ENCODE measurements at regions not wholly inside any gene's neighbourhood (a gene's known extent, or its start where the extent isn't known, plus 50 kb on each side); places are given as distances from the start of the nearest gene placed in this dataset.
A peak's percentile ranks its signal among the peaks of the same experiment; 100 is the strongest.

DNA sequence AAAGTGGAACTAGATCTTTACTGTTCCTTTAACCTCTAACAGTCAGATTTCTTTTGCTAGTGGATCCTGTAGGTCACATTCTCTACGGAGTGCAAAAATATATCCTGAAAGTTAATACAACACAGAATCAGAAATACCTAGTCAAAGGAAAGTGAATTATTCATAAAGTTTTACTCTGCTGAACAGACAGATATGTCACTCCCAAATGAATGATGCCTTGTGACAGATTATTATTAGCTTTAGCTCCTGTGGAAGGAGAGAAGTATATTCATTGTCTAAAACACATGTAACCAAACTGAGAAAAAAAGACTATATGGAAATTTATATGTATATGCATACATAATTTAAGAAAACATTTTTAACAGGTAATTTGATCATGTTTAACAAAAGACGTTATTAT is 1497.2 kb upstream of the RAG2 start:
- no peak for TF ChIP-seq GATA1 (IDR thresholded peaks at IDR 0.05; ENCODE audit: low read depth, low read length)
- DNase-seq: no peak

GRCh38 chr11:38089726-38090125 is 1491.7 kb upstream of the RAG2 start:
- no peak for DNase-seq
- TF ChIP-seq GATA1 (IDR thresholded peaks at IDR 0.05; ENCODE audit: low read depth, low read length) (no peak), POLR2A (IDR thresholded peaks at IDR 0.05; ENCODE audit: low read length) (no peak)

- TF ChIP-seq GATA1 (IDR thresholded peaks at IDR 0.05; ENCODE audit: low read depth, low read length): no peak
- DNase-seq: peak; percentile 17 to 70
Measured at GRCh38 chr11:38060920-38061319, 1462.9 kb upstream of the RAG2 start.

- no peak for DNase-seq
- TF ChIP-seq POLR2A (IDR thresholded peaks at IDR 0.05; ENCODE audit: low read length) (no peak), GATA1 (IDR thresholded peaks at IDR 0.05; ENCODE audit: low read depth, low read length) (no peak)
Measured at GRCh38 chr11:38060136-38060535, 1462.1 kb upstream of the RAG2 start.

GRCh38 chr11:38046571-38047135 is 1448.6 kb upstream of the RAG2 start:
- no peak for DNase-seq
- TF ChIP-seq POLR2A (IDR thresholded peaks at IDR 0.05; ENCODE audit: low read length): no peak
- TF ChIP-seq GATA1 (IDR thresholded peaks at IDR 0.05; ENCODE audit: low read depth, low read length): no peak

- DNase-seq: no peak
- TF ChIP-seq GATA1 (IDR thresholded peaks at IDR 0.05; ENCODE audit: low read depth, low read length): no peak
- no peak for TF ChIP-seq POLR2A (IDR thresholded peaks at IDR 0.05; ENCODE audit: low read length)
Measured at GRCh38 chr11:38043060-38043459, 1445.0 kb upstream of the RAG2 start.

DNA sequence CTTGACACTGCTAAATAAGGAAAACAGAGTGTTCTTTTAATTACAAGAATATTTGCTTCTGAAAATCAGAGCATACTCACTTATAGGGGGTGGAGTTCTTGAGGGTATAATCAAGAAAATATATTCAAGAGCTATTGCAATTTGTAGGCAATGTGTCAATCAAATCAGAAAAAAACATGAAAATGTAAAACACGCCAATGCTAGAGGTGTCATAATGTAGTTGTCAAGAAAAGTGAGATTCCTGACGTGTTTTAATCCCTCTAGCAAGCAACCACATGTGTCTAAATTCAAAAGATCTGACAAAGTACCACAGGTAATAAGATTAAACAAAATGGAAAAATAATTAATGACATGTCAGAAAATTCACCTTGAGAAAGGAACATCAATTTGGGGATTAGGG is 1440.7 kb upstream of the RAG2 start:
- no peak for DNase-seq
- no peak for TF ChIP-seq POLR2A (IDR thresholded peaks at IDR 0.05; ENCODE audit: low read length)
- TF ChIP-seq GATA1 (IDR thresholded peaks at IDR 0.05; ENCODE audit: low read depth, low read length): no peak

- DNase-seq: peak; percentile 0 to 6
- TF ChIP-seq POLR2A (IDR thresholded peaks at IDR 0.05; ENCODE audit: low read length) (no peak), GATA1 (IDR thresholded peaks at IDR 0.05; ENCODE audit: low read depth, low read length) (no peak)
Measured at GRCh38 chr11:38019072-38019775, 1421.2 kb upstream of the RAG2 start.

GRCh38 chr11:38014405-38014804 is 1416.4 kb upstream of the RAG2 start:
- TF ChIP-seq GATA1 (IDR thresholded peaks at IDR 0.05; ENCODE audit: low read depth, low read length): no peak
- no peak for TF ChIP-seq POLR2A (IDR thresholded peaks at IDR 0.05; ENCODE audit: low read length)
- DNase-seq: no peak

- TF ChIP-seq GATA1 (IDR thresholded peaks at IDR 0.05; ENCODE audit: low read depth, low read length): no peak
- DNase-seq: no peak
Measured at GRCh38 chr11:38013157-38013556, 1415.1 kb upstream of the RAG2 start.

DNA sequence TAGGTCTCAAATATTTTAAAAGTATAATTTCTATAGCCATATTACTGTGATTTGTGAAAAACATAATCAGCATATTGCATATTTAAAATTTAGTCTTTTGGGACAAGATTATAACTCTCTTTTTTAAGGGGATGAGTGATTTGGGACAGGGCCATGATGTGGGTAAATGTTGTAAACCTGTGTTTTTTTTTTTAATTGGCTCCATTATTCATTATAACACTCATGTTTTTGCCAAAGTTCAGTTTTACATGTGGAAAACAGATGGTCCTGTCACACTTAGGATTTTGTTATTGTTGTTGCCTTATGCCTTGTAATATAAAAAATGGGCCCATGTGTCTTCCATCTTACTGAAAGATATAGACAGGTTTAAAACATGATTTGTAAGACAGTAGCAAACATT is 1413.5 kb upstream of the RAG2 start:
- DNase-seq: no peak
- TF ChIP-seq GATA1 (IDR thresholded peaks at IDR 0.05; ENCODE audit: low read depth, low read length): no peak
- no peak for TF ChIP-seq POLR2A (IDR thresholded peaks at IDR 0.05; ENCODE audit: low read length)

GRCh38 chr11:38009932-38010331 is 1411.9 kb upstream of the RAG2 start:
- TF ChIP-seq POLR2A (IDR thresholded peaks at IDR 0.05; ENCODE audit: low read length) (no peak), GATA1 (IDR thresholded peaks at IDR 0.05; ENCODE audit: low read depth, low read length) (no peak)
- DNase-seq: no peak

DNA sequence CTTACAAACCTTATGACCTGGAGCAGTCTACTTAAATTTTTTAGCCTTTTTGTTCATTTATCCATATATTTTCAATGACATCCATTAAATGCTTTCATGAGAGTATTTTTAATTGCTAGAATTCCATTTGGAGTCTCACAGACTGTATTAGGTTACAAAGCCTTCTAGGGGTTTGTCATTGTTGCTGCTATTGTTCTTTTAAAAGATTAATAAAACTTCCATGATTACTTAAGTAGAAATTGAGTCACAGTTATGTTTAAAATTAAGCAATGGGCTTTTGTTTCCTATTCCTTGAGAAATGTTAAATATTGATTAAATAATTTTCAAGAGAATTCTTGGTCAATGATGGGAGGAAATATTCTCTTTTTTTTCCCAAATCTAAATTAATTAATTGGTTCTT is 1408.4 kb upstream of the RAG2 start:
- DNase-seq: no peak
- TF ChIP-seq GATA1 (IDR thresholded peaks at IDR 0.05; ENCODE audit: low read depth, low read length) (no peak), POLR2A (IDR thresholded peaks at IDR 0.05; ENCODE audit: low read length) (no peak)

GRCh38 chr11:38005597-38005996 is 1407.6 kb upstream of the RAG2 start:
- TF ChIP-seq GATA1 (IDR thresholded peaks at IDR 0.05; ENCODE audit: low read depth, low read length) (no peak), POLR2A (IDR thresholded peaks at IDR 0.05; ENCODE audit: low read length) (no peak)
- DNase-seq: no peak

DNA sequence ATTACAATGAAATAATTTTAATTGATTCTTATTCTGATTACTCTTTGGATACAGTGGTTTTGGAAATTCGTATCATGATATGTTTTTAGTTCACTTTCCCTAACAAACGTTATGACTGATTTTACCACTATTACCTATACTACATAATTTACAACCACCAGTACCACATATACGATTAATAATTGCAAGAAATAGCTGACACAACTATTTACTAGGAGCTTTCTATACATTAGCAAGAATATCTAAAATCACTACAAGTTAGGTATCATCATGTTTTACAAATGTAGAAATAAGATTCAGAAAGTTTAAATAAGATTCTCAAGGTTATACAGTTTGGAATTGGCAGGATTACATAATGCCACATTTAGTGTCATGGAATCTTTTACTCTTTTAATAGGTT is 1401.1 kb upstream of the RAG2 start:
- TF ChIP-seq POLR2A (IDR thresholded peaks at IDR 0.05; ENCODE audit: low read length) (no peak), GATA1 (IDR thresholded peaks at IDR 0.05; ENCODE audit: low read depth, low read length) (no peak)
- no peak for DNase-seq
